Upper lobe of right lung (tissue), 1 donor: ENCODE measurements at regions not wholly inside any gene's neighbourhood (a gene's known extent, or its start where the extent isn't known, plus 50 kb on each side); places are given as distances from the start of the nearest gene placed in this dataset.

Experiments
- ATAC-seq: fragments of 200-7000 bp; cut with Tn5 transposase; one replicate; pipeline ENCODE4 v1.9.1; 2020; ENCODE audit warnings: mild to moderate bottlenecking, moderate library complexity
- DNase-seq: peaks from one replicate; pipeline ENCODE4 v3.0.0-alpha.2; 2020
- H3K27ac ChIP-seq: fragments of 200-600 bp; one replicate; pipeline ENCODE4 v1.8.0; 2022
- H3K27me3 ChIP-seq: fragments of 200-600 bp; one replicate; pipeline ENCODE4 v1.8.0; 2022; ENCODE audit warnings: mild to moderate bottlenecking
- H3K36me3 ChIP-seq: fragments of 200-600 bp; one replicate; pipeline ENCODE4 v1.8.0; 2022
- H3K4me1 ChIP-seq: fragments of 200-600 bp; one replicate; pipeline ENCODE4 v1.8.0; 2022
- H3K4me3 ChIP-seq: fragments of 200-600 bp; one replicate; pipeline ENCODE4 v1.8.0; 2022; ENCODE audit warnings: mild to moderate bottlenecking
- H3K9me3 ChIP-seq: fragments of 200-600 bp; one replicate; pipeline ENCODE4 v1.8.0; 2022
- CTCF ChIP-seq: fragments of 200-600 bp; IDR thresholded peaks from one replicate; pipeline ENCODE4 v1.8.0; 2022; ENCODE audit warnings: antibody characterized with exemption
- intact Hi-C: fragments of 100-400 bp; cut with DNase I; formaldehyde crosslinking; loops from one replicate; pipeline ENCODE4 v1.11.0; 2022
- donor health status: DM: no; HTN: yes; CAD: no; lungs with severe emphysema.

- H3K9me3 ChIP-seq = no peaks in the 10 kb centered on the region
- DNase-seq (no peak), ATAC-seq (no peak)
- H3K4me3 ChIP-seq = no peak overlapping the region
- H3K36me3 ChIP-seq = no peaks in the 10 kb centered on the region
- no peak for TF ChIP-seq CTCF
- intact Hi-C loops = no loop called here
- H3K27ac ChIP-seq = no peak overlapping the region
- peaks cover 71% of the 10 kb centered on the region for H3K27me3 ChIP-seq
- H3K4me1 ChIP-seq = no peaks in the 10 kb centered on the region
These were observed 110.2 kb upstream of the ZNF184 start for GRCh38 chr6:27582928-27583725.

- Histone ChIP-seq H3K27me3 (peaks cover 52% of the 10 kb centered on the region), H3K27ac (no peak overlapping the region), H3K36me3 (no peaks in the 10 kb centered on the region), H3K4me3 (no peak overlapping the region), H3K9me3 (no peaks in the 10 kb centered on the region), H3K4me1 (no peaks in the 10 kb centered on the region)
- no peak for TF ChIP-seq CTCF
- ATAC-seq (no peak), DNase-seq (no peak)
- intact Hi-C loops = no loop called here
These were observed 107.1 kb upstream of the ZNF184 start for GRCh38 chr6:27579973-27580372.

- peaks cover 36% of the 10 kb centered on the region for H3K27me3 ChIP-seq
- no peaks in the 10 kb centered on the region for H3K36me3 ChIP-seq
- no peaks in the 10 kb centered on the region for H3K9me3 ChIP-seq
- ATAC-seq (no peak), DNase-seq (no peak)
- TF ChIP-seq CTCF = no peak
- no peaks in the 10 kb centered on the region for H3K4me1 ChIP-seq
- no peak overlapping the region for H3K4me3 ChIP-seq
- H3K27ac ChIP-seq = no peak overlapping the region
- intact Hi-C loops = no loop called here
These were observed 105.0 kb upstream of the ZNF184 start for GRCh38 chr6:27577922-27578321.

- no peak for TF ChIP-seq CTCF
- Histone ChIP-seq H3K4me3 (no peak overlapping the region), H3K4me1 (no peaks in the 10 kb centered on the region), H3K27me3 (peaks cover 18% of the 10 kb centered on the region), H3K36me3 (no peaks in the 10 kb centered on the region), H3K9me3 (no peaks in the 10 kb centered on the region), H3K27ac (no peak overlapping the region)
- no peak for ATAC-seq
- no peak for DNase-seq
- intact Hi-C loops = no loop called here
These were observed 102.9 kb upstream of the ZNF184 start for GRCh38 chr6:27575594-27576361.

GRCh38 chr6:27568226-27568897 is 95.5 kb upstream of the ZNF184 start:
- Histone ChIP-seq H3K4me1 (no peaks in the 10 kb centered on the region), H3K27ac (no peak overlapping the region), H3K9me3 (no peaks in the 10 kb centered on the region), H3K27me3 (peaks cover 51% of the 10 kb centered on the region), H3K36me3 (no peaks in the 10 kb centered on the region), H3K4me3 (no peak overlapping the region)
- DNase-seq (no peak), ATAC-seq (no peak)
- intact Hi-C loops = no loop called here
- no peak for TF ChIP-seq CTCF
